Panc1 (cell line): ENCODE measurements at regions not wholly inside any gene's neighbourhood (a gene's known extent, or its start where the extent isn't known, plus 50 kb on each side); places are given as distances from the start of the nearest gene placed in this dataset.
A peak's percentile ranks its signal among the peaks of the same experiment; 100 is the strongest.

Experiments used
- ATAC-seq: fragments of 200-7000 bp; cut with Tn5 transposase; 2 replicates; pipeline ENCODE4 v1.9.1; 2020; ENCODE audit warnings: mild to moderate bottlenecking, moderate library complexity
- BruUV-seq: library from RNA; stranded (reverse); fragments of 400-500 nt; replicated peaks from 2 replicates; lab custom pipeline; 2021; lab: Mats Ljungman, UMichigan
- CTCF ChIA-PET: fragments of 300-600 bp; sonication (Branson Sonifier 250); formaldehyde crosslinking; loops from one replicate; lab custom pipeline; 2022; ENCODE audit warnings: antibody characterized with exemption; lab: Charles Lee
- POLR2A ChIA-PET: fragments of 300-600 bp; sonication (Branson Sonifier 250); formaldehyde crosslinking; loops from one replicate; lab custom pipeline; 2022; ENCODE audit warnings: antibody characterized with exemption; lab: Charles Lee
- DNase-seq: peaks from one replicate; pipeline ENCODE4 v3.0.0-alpha.2; 2010; ENCODE audit warnings: low read depth, low spot score
- H3K27ac ChIP-seq: 2 replicates; pipeline ENCODE4 v1.5.1; 2011; ENCODE audit warnings: mild to moderate bottlenecking, low read length, inconsistent platforms
- H3K27me3 ChIP-seq: fragments of 200-500 bp; sonication (Bioruptor generic); 2 replicates; pipeline ENCODE4 v1.6.0; 2014; ENCODE audit warnings: low read length, inconsistent platforms; ENCODE audit not compliant: control insufficient read depth, insufficient read depth
- H3K36me3 ChIP-seq: fragments of 200-500 bp; sonication (Bioruptor generic); 2 replicates; pipeline ENCODE4 v1.5.1; 2014; ENCODE audit warnings: inconsistent platforms, mild to moderate bottlenecking, low read length, moderate library complexity; ENCODE audit not compliant: control insufficient read depth, insufficient read depth
- H3K4me1 ChIP-seq: 2 replicates; pipeline ENCODE4 v1.5.1; 2011; ENCODE audit warnings: inconsistent platforms, mild to moderate bottlenecking, low read length, moderate library complexity; ENCODE audit not compliant: control insufficient read depth, insufficient read depth
- H3K4me3 ChIP-seq, 2 experiments: 2 replicates each; pipeline ENCODE4 v1.5.1; 2011 to 2012; ENCODE audit warnings: low read depth in 2 of 2, low read length in 2 of 2, mild to moderate bottlenecking in 2 of 2, inconsistent platforms in 1 of 2, moderate library complexity in 1 of 2
- H3K9me3 ChIP-seq: fragments of 200-500 bp; sonication (Bioruptor generic); 2 replicates; pipeline ENCODE4 v1.5.1; 2014; ENCODE audit warnings: low read depth, mild to moderate bottlenecking, inconsistent platforms, low read length, moderate library complexity; ENCODE audit not compliant: control insufficient read depth, insufficient read depth
- TCF7L2 ChIP-seq: IDR thresholded peaks from 2 replicates; pipeline ENCODE4 v1.6.1; 2011; ENCODE audit warnings: mild to moderate bottlenecking, low read depth, low read length, inconsistent platforms
- in situ Hi-C: cut with HindIII; loops from 2 replicates; pipeline ENCODE4 v1.10.0; 2016; ENCODE audit warnings: low sequenced_read_pairs, low pct_unique_long_range_greater_than_20kb
- intact Hi-C: fragments of 100-400 bp; cut with micrococcal nuclease; formaldehyde crosslinking; loops from one replicate; pipeline ENCODE4 v1.10.0; 2022; ENCODE audit not compliant: unreplicated experiment
- TF ChIP-seq, protein P1 (sequence below), 2 experiments: IDR thresholded peaks; 2 replicates each; pipeline ENCODE4 v1.6.1; 2011 to 2012; ENCODE audit warnings: low read depth in 2 of 2, control low read depth in 1 of 2, low read length in 1 of 2, mild to moderate bottlenecking in 1 of 2, moderate library complexity in 1 of 2; ENCODE audit not compliant: insufficient read depth in 1 of 2
- TF ChIP-seq, protein P2 (sequence below): fragments of 450-650 bp; IDR thresholded peaks from 2 replicates; pipeline ENCODE4 v1.5.1; 2017; ENCODE audit warnings: mild to moderate bottlenecking

DNA sequence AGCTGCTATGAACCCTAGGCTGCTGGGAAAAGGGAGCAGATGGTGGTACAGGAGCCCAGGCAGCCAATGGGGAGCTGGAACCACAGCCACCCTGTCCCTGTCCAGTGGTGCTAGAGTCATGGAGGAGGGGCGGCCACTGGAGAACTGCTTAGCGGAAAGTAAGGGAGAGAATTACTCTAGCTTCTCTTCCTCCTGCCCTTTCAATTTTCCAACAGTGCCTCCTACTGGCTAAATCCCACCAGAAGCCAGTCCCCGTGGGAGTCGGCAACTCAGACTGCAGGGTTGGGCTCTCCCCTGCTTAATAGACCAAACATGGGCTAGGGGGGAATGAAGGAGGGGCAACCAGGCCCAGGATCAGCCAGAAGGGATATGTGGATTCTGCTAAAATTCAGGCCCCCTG, 154.5 kb downstream of the ACTL8 start:
- Histone ChIP-seq H3K9me3 (no peaks in the 10 kb centered on the region), H3K4me3 (no peak overlapping the region), H3K36me3 (no peaks in the 10 kb centered on the region), H3K27ac (no peak overlapping the region), H3K4me1 (no peaks in the 10 kb centered on the region), H3K27me3 (peaks cover 36% of the 10 kb centered on the region)
- ATAC-seq (no peak), DNase-seq (no peak)
- no TSS peak for BruUV-seq
- POLR2A ChIA-PET: no interaction called here
- TF ChIP-seq, protein P1, sequence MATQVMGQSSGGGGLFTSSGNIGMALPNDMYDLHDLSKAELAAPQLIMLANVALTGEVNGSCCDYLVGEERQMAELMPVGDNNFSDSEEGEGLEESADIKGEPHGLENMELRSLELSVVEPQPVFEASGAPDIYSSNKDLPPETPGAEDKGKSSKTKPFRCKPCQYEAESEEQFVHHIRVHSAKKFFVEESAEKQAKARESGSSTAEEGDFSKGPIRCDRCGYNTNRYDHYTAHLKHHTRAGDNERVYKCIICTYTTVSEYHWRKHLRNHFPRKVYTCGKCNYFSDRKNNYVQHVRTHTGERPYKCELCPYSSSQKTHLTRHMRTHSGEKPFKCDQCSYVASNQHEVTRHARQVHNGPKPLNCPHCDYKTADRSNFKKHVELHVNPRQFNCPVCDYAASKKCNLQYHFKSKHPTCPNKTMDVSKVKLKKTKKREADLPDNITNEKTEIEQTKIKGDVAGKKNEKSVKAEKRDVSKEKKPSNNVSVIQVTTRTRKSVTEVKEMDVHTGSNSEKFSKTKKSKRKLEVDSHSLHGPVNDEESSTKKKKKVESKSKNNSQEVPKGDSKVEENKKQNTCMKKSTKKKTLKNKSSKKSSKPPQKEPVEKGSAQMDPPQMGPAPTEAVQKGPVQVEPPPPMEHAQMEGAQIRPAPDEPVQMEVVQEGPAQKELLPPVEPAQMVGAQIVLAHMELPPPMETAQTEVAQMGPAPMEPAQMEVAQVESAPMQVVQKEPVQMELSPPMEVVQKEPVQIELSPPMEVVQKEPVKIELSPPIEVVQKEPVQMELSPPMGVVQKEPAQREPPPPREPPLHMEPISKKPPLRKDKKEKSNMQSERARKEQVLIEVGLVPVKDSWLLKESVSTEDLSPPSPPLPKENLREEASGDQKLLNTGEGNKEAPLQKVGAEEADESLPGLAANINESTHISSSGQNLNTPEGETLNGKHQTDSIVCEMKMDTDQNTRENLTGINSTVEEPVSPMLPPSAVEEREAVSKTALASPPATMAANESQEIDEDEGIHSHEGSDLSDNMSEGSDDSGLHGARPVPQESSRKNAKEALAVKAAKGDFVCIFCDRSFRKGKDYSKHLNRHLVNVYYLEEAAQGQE (IDR thresholded peaks at IDR 0.05; ENCODE audit: insufficient read depth in 1 of 2, low read depth in 2 of 2, low read length in 1 of 2): no peak
- TF ChIP-seq, protein P2, sequence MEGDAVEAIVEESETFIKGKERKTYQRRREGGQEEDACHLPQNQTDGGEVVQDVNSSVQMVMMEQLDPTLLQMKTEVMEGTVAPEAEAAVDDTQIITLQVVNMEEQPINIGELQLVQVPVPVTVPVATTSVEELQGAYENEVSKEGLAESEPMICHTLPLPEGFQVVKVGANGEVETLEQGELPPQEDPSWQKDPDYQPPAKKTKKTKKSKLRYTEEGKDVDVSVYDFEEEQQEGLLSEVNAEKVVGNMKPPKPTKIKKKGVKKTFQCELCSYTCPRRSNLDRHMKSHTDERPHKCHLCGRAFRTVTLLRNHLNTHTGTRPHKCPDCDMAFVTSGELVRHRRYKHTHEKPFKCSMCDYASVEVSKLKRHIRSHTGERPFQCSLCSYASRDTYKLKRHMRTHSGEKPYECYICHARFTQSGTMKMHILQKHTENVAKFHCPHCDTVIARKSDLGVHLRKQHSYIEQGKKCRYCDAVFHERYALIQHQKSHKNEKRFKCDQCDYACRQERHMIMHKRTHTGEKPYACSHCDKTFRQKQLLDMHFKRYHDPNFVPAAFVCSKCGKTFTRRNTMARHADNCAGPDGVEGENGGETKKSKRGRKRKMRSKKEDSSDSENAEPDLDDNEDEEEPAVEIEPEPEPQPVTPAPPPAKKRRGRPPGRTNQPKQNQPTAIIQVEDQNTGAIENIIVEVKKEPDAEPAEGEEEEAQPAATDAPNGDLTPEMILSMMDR: peak; percentile 45; the same call in 1 of the 2 replicates
- in situ Hi-C loops (no loop called here), intact Hi-C loops (loop anchor here (5.0 kb wide), 1 partner anchor 247 kb away; no protein-coding TSS in a partner anchor)
- CTCF ChIA-PET: interaction anchor here (1.0 kb wide), 1 partner anchor 248 kb away, joined by 5 read pairs; no protein-coding TSS in a partner anchor

DNA sequence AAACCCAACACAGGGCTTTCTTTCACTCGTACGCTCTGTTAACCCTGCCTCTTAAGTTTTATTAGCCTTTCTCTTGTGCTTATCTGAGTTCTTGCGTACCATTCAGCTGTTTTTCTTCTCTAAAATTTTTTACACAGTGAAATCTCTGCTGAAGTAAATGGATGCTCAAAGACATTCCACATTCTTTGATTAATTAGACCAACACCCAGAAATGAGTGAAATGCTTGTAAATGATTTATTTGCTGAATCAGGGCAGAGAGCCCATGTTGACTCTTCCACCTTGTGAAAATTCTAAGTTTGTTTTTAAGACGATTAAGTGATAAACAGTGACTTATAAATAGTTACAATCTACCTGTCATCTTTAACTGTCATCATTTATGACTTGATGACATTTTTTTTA, 156.7 kb downstream of the ACTL8 start:
- H3K4me1 ChIP-seq: no peaks in the 10 kb centered on the region
- BruUV-seq: no TSS peak
- H3K4me3 ChIP-seq: no peak overlapping the region
- ChIA-PET CTCF (no interaction called here), POLR2A (no interaction called here)
- intact Hi-C loops: loop anchor here (5.0 kb wide), 1 partner anchor 249 kb away; no protein-coding TSS in a partner anchor
- no peaks in the 10 kb centered on the region for H3K36me3 ChIP-seq
- DNase-seq: no peak
- in situ Hi-C loops: no loop called here
- H3K27ac ChIP-seq: no peak overlapping the region
- TF ChIP-seq, protein P1 (IDR thresholded peaks at IDR 0.05; ENCODE audit: insufficient read depth in 1 of 2, low read depth in 2 of 2, low read length in 1 of 2): no peak
- TF ChIP-seq TCF7L2: 0 out of 2 replicates have a peak, but pooled peaks have one; percentile 44
- peaks cover 43% of the 10 kb centered on the region for H3K27me3 ChIP-seq
- no peaks in the 10 kb centered on the region for H3K9me3 ChIP-seq
- ATAC-seq: no peak
